ENCODE measurements at regions not wholly inside any gene's neighbourhood (a gene's known extent, or its start where the extent isn't known, plus 50 kb on each side); places are given as distances from the start of the nearest gene placed in this dataset.

GRCh38 chr10:91049296-91049987 is 128.6 kb upstream of the ANKRD1 start:
- TF ChIP-seq, protein P1, sequence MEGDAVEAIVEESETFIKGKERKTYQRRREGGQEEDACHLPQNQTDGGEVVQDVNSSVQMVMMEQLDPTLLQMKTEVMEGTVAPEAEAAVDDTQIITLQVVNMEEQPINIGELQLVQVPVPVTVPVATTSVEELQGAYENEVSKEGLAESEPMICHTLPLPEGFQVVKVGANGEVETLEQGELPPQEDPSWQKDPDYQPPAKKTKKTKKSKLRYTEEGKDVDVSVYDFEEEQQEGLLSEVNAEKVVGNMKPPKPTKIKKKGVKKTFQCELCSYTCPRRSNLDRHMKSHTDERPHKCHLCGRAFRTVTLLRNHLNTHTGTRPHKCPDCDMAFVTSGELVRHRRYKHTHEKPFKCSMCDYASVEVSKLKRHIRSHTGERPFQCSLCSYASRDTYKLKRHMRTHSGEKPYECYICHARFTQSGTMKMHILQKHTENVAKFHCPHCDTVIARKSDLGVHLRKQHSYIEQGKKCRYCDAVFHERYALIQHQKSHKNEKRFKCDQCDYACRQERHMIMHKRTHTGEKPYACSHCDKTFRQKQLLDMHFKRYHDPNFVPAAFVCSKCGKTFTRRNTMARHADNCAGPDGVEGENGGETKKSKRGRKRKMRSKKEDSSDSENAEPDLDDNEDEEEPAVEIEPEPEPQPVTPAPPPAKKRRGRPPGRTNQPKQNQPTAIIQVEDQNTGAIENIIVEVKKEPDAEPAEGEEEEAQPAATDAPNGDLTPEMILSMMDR (IDR thresholded peaks at IDR 0.05; ENCODE audit: extremely low read depth, missing control alignments) = no peak
- no peak for DNase-seq (ENCODE audit: low spot score)

DNA sequence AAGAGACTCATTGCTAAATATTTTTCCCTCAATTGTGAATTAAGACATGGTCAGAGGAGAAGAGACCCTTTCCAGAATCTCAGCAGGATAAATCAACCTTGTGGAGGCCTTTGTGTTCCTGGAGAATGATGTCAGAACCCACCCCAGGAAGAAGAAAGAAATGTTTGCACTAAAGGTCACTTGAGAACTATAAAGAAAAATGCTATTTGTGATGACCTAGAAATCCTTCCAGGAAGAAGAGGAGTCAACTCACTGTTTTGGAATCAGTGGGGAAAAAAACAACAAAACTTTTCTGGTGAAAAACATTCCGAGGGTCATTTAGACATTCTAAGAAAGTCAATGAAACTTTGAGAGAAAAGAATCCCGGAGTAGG is 129.1 kb upstream of the ANKRD1 start:
- no peak for DNase-seq (ENCODE audit: low spot score)
- TF ChIP-seq, protein P1 (IDR thresholded peaks at IDR 0.05; ENCODE audit: extremely low read depth, missing control alignments) = no peak

DNA sequence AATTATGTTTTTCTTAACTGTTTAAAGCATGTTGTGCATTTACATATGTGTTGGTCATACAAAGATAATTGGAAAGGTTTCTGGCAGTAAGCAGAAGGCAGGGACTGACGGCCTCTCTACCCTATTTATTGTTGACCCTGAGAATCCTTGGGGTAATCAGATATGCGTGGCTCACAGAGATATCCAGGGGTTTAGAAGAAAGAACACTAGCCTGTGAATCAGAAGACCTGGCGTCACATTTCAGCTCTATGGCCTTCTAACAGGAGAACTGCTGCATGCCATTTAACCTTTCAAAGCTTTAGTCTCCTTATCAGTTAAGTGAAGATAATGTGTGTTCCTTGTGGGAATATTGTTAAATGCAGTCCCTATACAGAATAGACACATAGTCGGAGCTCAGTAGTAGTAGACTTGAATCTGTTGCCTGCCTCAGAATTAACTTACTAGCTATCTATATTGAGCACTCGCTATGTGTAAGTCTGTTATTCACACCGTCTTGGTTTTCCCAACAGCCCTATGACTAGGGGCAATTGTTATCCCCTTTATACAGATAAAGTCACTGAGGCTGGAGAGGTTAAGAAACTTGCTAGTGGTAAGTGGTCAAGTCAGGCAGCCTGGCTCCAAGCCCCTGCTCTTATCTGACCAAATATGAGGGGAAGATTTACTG is 129.6 kb upstream of the ANKRD1 start:
- DNase-seq (ENCODE audit: low spot score) = no peak
- TF ChIP-seq, protein P1 (IDR thresholded peaks at IDR 0.05; ENCODE audit: extremely low read depth, missing control alignments) = no peak

- TF ChIP-seq, protein P1 (IDR thresholded peaks at IDR 0.05; ENCODE audit: extremely low read depth, missing control alignments) = no peak
- DNase-seq (ENCODE audit: low spot score) = no peak
These were observed 130.9 kb upstream of the ANKRD1 start for GRCh38 chr10:91051829-91052228.

- DNase-seq (ENCODE audit: low spot score) = no peak
- TF ChIP-seq, protein P1 (IDR thresholded peaks at IDR 0.05; ENCODE audit: extremely low read depth, missing control alignments) = no peak
These were observed 133.4 kb upstream of the ANKRD1 start for GRCh38 chr10:91054325-91054724.

DNA sequence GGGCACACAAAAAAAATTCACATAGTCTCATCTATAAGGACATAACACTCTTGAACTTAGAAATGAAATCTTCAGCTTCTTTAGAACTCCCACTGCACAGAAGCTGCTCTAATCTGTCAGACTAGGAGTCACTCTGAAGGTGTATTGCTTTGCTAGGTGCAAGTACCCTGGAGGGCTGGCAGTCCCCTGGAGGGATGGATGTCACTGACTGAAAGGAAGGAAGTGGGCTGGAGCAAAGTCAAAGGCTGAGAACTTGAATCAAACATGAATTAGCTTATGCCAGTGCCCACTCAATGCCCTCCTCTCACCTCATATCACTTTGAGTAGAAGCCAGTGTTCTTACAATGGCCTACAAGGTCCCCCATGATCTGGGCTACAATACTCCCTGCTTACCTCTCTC is 140.3 kb upstream of the ANKRD1 start:
- DNase-seq (ENCODE audit: low spot score) = no peak

GRCh38 chr10:91061608-91062007 is 140.7 kb upstream of the ANKRD1 start:
- no peak for DNase-seq (ENCODE audit: low spot score)
- TF ChIP-seq, protein P1 (IDR thresholded peaks at IDR 0.05; ENCODE audit: extremely low read depth, missing control alignments) = no peak

More for the DNA sequence above, 140.3 kb upstream of the ANKRD1 start:
- TF ChIP-seq, protein P1 (IDR thresholded peaks at IDR 0.05; ENCODE audit: extremely low read depth, missing control alignments) = no peak
